HEK293 (cell line): ENCODE measurements at regions not wholly inside any gene's neighbourhood (a gene's known extent, or its start where the extent isn't known, plus 50 kb on each side); places are given as distances from the start of the nearest gene placed in this dataset.

Experiments used
- CTCF ChIA-PET: fragments of 350-600 bp; formaldehyde crosslinking; extraction: SDS; loops from one replicate; lab custom pipeline; 2021; ENCODE audit warnings: antibody characterized with exemption; lab: Yijun Ruan, JAX
- POLR2A ChIA-PET: fragments of 300-600 bp; formaldehyde crosslinking; extraction: SDS; loops from one replicate; lab custom pipeline; 2020; ENCODE audit warnings: antibody characterized with exemption, inconsistent platforms; lab: Yijun Ruan, JAX
- H3K27ac ChIP-seq: fragments of 200-500 bp; sonication (Bioruptor generic); 2 replicates; pipeline ENCODE4 v1.5.1; 2014; ENCODE audit warnings: low read depth, low read length, control low read depth, inconsistent platforms; ENCODE audit errors: extremely low read depth
- H3K36me3 ChIP-seq, 2 experiments: fragments of 200-500 bp in 1 of 2; sonication (Bioruptor generic) in 1 of 2; 1 replicate in 1 of 2; 2 replicates in 1 of 2; pipeline ENCODE4 v1.5.1; 2014 to 2017; ENCODE audit warnings: inconsistent platforms in 2 of 2, low read length in 2 of 2; ENCODE audit not compliant: control insufficient read depth in 2 of 2, insufficient read depth in 1 of 2
- H3K4me1 ChIP-seq: fragments of 200-500 bp; sonication (Bioruptor generic); 2 replicates; pipeline ENCODE4 v1.5.1; 2014; ENCODE audit warnings: mild to moderate bottlenecking, low read length, inconsistent platforms; ENCODE audit not compliant: control insufficient read depth, insufficient read depth
- H3K4me3 ChIP-seq: 2 replicates; pipeline ENCODE4 v1.5.1; 2011; ENCODE audit warnings: low read depth, mild to moderate bottlenecking, control low read depth, low read length, moderate library complexity
- H3K9me3 ChIP-seq: fragments of 200-500 bp; sonication (Bioruptor generic); 2 replicates; pipeline ENCODE4 v1.5.1; 2014; ENCODE audit warnings: low read depth, low read length, inconsistent platforms; ENCODE audit not compliant: control insufficient read depth, insufficient read depth
- ATF2 ChIP-seq: fragments of 450-650 bp; formaldehyde crosslinking; IDR thresholded peaks from 2 replicates; pipeline ENCODE4 v1.5.1; 2016; ENCODE audit warnings: missing biosample characterization, missing genetic modification characterization, low read depth
- BCL11A ChIP-seq: fragments of 450-650 bp; formaldehyde crosslinking; IDR thresholded peaks from 2 replicates; pipeline ENCODE4 v1.5.1; 2016; ENCODE audit warnings: low read depth, missing biosample characterization, missing genetic modification characterization
- ELK4 ChIP-seq: IDR thresholded peaks from 2 replicates; pipeline ENCODE4 v1.6.1; 2011; ENCODE audit warnings: mild to moderate bottlenecking, low read depth, low read length, borderline replicate concordance
- GLIS1 ChIP-seq: fragments of 450-650 bp; formaldehyde crosslinking; IDR thresholded peaks from 2 replicates; pipeline ENCODE4 v1.5.1; 2016; ENCODE audit warnings: missing biosample characterization, missing genetic modification characterization
- SALL2 ChIP-seq: fragments of 450-650 bp; formaldehyde crosslinking; IDR thresholded peaks from 2 replicates; pipeline ENCODE4 v1.5.0; 2017; ENCODE audit warnings: missing biosample characterization, mild to moderate bottlenecking, missing genetic modification characterization, borderline replicate concordance
- SP2 ChIP-seq: fragments of 450-650 bp; formaldehyde crosslinking; IDR thresholded peaks from 2 replicates; pipeline ENCODE4 v1.5.1; 2016; ENCODE audit warnings: missing biosample characterization, missing genetic modification characterization
- ZBTB1 ChIP-seq: fragments of 450-650 bp; formaldehyde crosslinking; IDR thresholded peaks from 2 replicates; pipeline ENCODE4 v1.5.1; 2016; ENCODE audit warnings: missing biosample characterization, missing genetic modification characterization
- ZBTB11 ChIP-seq: fragments of 450-650 bp; formaldehyde crosslinking; conservative IDR thresholded peaks from 2 replicates; pipeline ENCODE4 v1.5.1; 2016; ENCODE audit warnings: low read depth, missing biosample characterization, missing genetic modification characterization
- ZBTB20 ChIP-seq: fragments of 450-650 bp; formaldehyde crosslinking; IDR thresholded peaks from 2 replicates; pipeline ENCODE4 v1.5.1; 2016; ENCODE audit warnings: missing biosample characterization, missing genetic modification characterization
- ZBTB48 ChIP-seq: fragments of 450-650 bp; formaldehyde crosslinking; IDR thresholded peaks from 2 replicates; pipeline ENCODE4 v1.5.1; 2016; ENCODE audit warnings: missing biosample characterization, missing genetic modification characterization
- ZEB2 ChIP-seq: fragments of 450-650 bp; formaldehyde crosslinking; IDR thresholded peaks from 2 replicates; pipeline ENCODE4 v1.5.1; 2016; ENCODE audit warnings: missing biosample characterization, missing genetic modification characterization
- ZIC2 ChIP-seq: fragments of 450-650 bp; formaldehyde crosslinking; IDR thresholded peaks from 2 replicates; pipeline ENCODE4 v1.5.1; 2016; ENCODE audit warnings: missing biosample characterization, missing genetic modification characterization
- ZNF112 ChIP-seq: fragments of 450-650 bp; formaldehyde crosslinking; IDR thresholded peaks from 2 replicates; pipeline ENCODE4 v1.5.0; 2017; ENCODE audit warnings: missing biosample characterization, missing genetic modification characterization
- ZNF426 ChIP-seq: fragments of 450-650 bp; formaldehyde crosslinking; IDR thresholded peaks from 2 replicates; pipeline ENCODE4 v1.5.1; 2017; ENCODE audit warnings: missing biosample characterization, missing genetic modification characterization, mild to moderate bottlenecking, inconsistent platforms, moderate library complexity
- ZNF501 ChIP-seq: fragments of 450-650 bp; formaldehyde crosslinking; IDR thresholded peaks from 2 replicates; pipeline ENCODE4 v1.5.1; 2016; ENCODE audit warnings: missing biosample characterization, missing genetic modification characterization
- ZNF510 ChIP-seq: fragments of 450-650 bp; formaldehyde crosslinking; IDR thresholded peaks from 2 replicates; pipeline ENCODE4 v1.5.1; 2018; ENCODE audit warnings: mild to moderate bottlenecking, missing genetic modification characterization, missing biosample characterization; ENCODE audit not compliant: insufficient replicate concordance
- ZNF529 ChIP-seq: fragments of 450-650 bp; formaldehyde crosslinking; IDR thresholded peaks from 2 replicates; pipeline ENCODE4 v1.5.1; 2017; ENCODE audit warnings: missing genetic modification characterization, missing biosample characterization; ENCODE audit not compliant: insufficient replicate concordance
- ZNF580 ChIP-seq: fragments of 450-650 bp; formaldehyde crosslinking; IDR thresholded peaks from 2 replicates; pipeline ENCODE4 v1.5.1; 2016; ENCODE audit warnings: missing biosample characterization, missing genetic modification characterization
- ZNF621 ChIP-seq: fragments of 450-650 bp; formaldehyde crosslinking; IDR thresholded peaks from 2 replicates; pipeline ENCODE4 v1.5.1; 2017; ENCODE audit warnings: missing biosample characterization, missing genetic modification characterization
- ZNF624 ChIP-seq: fragments of 450-650 bp; formaldehyde crosslinking; IDR thresholded peaks from 2 replicates; pipeline ENCODE4 v1.5.1; 2017; ENCODE audit warnings: missing biosample characterization, missing genetic modification characterization
- ZNF707 ChIP-seq: fragments of 450-650 bp; formaldehyde crosslinking; IDR thresholded peaks from 2 replicates; pipeline ENCODE4 v1.5.1; 2016; ENCODE audit warnings: missing biosample characterization, missing genetic modification characterization
- ZNF768 ChIP-seq: fragments of 450-650 bp; formaldehyde crosslinking; IDR thresholded peaks from 2 replicates; pipeline ENCODE4 v1.5.1; 2018; ENCODE audit warnings: missing biosample characterization, mild to moderate bottlenecking, missing genetic modification characterization
- ZNF792 ChIP-seq: fragments of 450-650 bp; formaldehyde crosslinking; IDR thresholded peaks from 2 replicates; pipeline ENCODE4 v1.5.1; 2016; ENCODE audit warnings: missing biosample characterization, missing genetic modification characterization
- TF ChIP-seq, protein P1 (sequence below): fragments of 450-650 bp; formaldehyde crosslinking; IDR thresholded peaks from 2 replicates; pipeline ENCODE4 v1.5.1; 2016; ENCODE audit warnings: missing biosample characterization, missing genetic modification characterization

GRCh38 chr22:27240298-27241075 lies 561.1 kb downstream of the MN1 start:
- TF ChIP-seq ZIC2 (tag by site-specific recombination) (peak; percentile 42), GLIS1 (tag by site-specific recombination) (peak; percentile 25; the same call in 1 of the 2 replicates), ZNF768 (tag by site-specific recombination) (peak; percentile 83), BCL11A (tag by site-specific recombination) (no peak), ZEB2 (tag by site-specific recombination) (no peak)
- POLR2A ChIA-PET: interaction anchor here (1.0 kb wide), 1 partner anchor 109 kb away, joined by 3 read pairs; no protein-coding TSS in a partner anchor
- no peak overlapping the region for H3K4me3 ChIP-seq
- H3K36me3 ChIP-seq: no peaks in the 10 kb centered on the region
- H3K4me1 ChIP-seq: peaks cover 10% of the 10 kb centered on the region
- CTCF ChIA-PET: interaction anchor here (0.6 to 0.7 kb wide), 2 partner anchors 10 to 17 kb away, joined by 3 to 5 read pairs; no protein-coding TSS in a partner anchor
- no peaks in the 10 kb centered on the region for H3K9me3 ChIP-seq
- no peak overlapping the region for H3K27ac ChIP-seq

DNA sequence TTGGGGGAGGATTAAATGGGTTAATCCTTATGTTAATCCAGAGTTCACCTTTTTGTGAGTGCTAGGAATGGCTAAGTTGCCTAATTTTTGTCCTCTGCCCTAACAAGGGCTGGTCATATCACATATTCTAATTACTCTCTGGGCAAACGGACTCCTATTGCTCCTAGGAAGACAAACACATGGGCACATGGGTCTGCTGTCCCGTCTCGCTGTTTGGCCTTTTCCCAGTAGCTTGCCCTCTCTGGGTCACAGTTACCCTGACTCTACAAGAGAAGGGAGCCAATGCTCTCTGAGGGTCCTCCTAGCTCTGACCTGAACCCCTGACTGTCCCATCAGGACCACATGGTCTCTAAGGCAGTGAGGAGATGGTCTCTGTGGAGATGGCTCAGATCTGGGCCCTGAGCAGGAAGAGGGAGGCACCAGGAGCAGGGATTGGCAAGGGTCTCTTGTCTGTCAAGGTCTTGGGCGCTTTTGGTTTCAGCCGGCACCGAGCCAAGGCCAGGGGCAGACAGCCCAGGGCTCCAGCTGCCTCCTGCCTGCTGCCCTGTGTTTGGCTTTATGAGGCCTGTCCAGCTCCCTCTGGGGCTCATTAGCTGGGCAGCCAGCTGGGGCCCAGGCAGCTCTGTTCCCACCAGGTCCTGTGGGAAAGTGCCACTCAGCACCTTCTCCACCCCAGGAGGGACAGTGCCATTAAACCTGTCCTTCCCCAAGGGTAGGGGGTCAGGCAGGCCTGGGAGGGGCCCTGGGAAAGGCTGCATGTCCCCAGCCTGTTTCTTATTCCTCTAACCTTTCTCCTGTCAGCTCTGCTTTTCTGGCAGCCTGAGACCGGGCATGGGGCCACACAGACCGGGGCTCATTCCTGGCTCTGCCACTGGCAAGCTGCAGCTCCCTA lies 559.9 kb downstream of the MN1 start:
- peak overlapping the region; percentile 42; the same call in 1 of the 2 replicates for H3K27ac ChIP-seq
- CTCF ChIA-PET: interaction anchor here (0.5 to 1.1 kb wide), 3 partner anchors 417 to 566 kb away, joined by 3 read pairs; no protein-coding TSS in a partner anchor
- H3K9me3 ChIP-seq: no peaks in the 10 kb centered on the region
- POLR2A ChIA-PET: interaction anchor here (0.9 kb wide), 1 partner anchor 29 kb away, joined by 4 read pairs; no protein-coding TSS in a partner anchor
- H3K4me1 ChIP-seq: peaks cover 10% of the 10 kb centered on the region
- no peak overlapping the region for H3K4me3 ChIP-seq
- no peaks in the 10 kb centered on the region for H3K36me3 ChIP-seq
- TF ChIP-seq ZNF624 (tag by site-specific recombination) (no peak), ZNF768 (tag by site-specific recombination) (peak; percentile 61; the same call in 1 of the 2 replicates), ZIC2 (tag by site-specific recombination) (peak; percentile 96), ZBTB1 (tag by site-specific recombination) (no peak), ZNF707 (tag by site-specific recombination) (no peak), ZNF426 (no peak), ATF2 (tag by site-specific recombination) (no peak), ZNF621 (tag by site-specific recombination) (no peak), ZBTB20 (no peak), ZNF112 (tag by site-specific recombination) (no peak), ZNF580 (tag by site-specific recombination) (no peak), ZBTB48 (tag by site-specific recombination) (0 out of 2 replicates have a peak, but pooled peaks have one; percentile 12), ZNF501 (tag by site-specific recombination) (no peak), ELK4 (no peak), SALL2 (tag by site-specific recombination) (no peak), ZBTB11 (tag by site-specific recombination) (no peak), ZNF510 (tag by site-specific recombination) (no peak), ZNF529 (tag by site-specific recombination) (no peak), SP2 (tag by site-specific recombination) (no peak), ZNF792 (no peak)
- TF ChIP-seq, protein P1, sequence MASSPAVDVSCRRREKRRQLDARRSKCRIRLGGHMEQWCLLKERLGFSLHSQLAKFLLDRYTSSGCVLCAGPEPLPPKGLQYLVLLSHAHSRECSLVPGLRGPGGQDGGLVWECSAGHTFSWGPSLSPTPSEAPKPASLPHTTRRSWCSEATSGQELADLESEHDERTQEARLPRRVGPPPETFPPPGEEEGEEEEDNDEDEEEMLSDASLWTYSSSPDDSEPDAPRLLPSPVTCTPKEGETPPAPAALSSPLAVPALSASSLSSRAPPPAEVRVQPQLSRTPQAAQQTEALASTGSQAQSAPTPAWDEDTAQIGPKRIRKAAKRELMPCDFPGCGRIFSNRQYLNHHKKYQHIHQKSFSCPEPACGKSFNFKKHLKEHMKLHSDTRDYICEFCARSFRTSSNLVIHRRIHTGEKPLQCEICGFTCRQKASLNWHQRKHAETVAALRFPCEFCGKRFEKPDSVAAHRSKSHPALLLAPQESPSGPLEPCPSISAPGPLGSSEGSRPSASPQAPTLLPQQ (tag by site-specific recombination): no peak
